SK-N-MC (cell line): ENCODE measurements at regions not wholly inside any gene's neighbourhood (a gene's known extent, or its start where the extent isn't known, plus 50 kb on each side); places are given as distances from the start of the nearest gene placed in this dataset.

ENCODE experiments used
- EZH2 ChIP-seq: fragments of 200-600 bp; sonication (generic); IDR thresholded peaks from one replicate; pipeline ENCODE4 v1.6.1; 2017; ENCODE audit warnings: antibody characterized with exemption
- POLR2AphosphoS5 ChIP-seq: IDR thresholded peaks from 2 replicates; pipeline ENCODE4 v1.6.1; 2012; ENCODE audit warnings: mild to moderate bottlenecking, low read depth, low read length, borderline replicate concordance

GRCh38 chrX:1807301-1807731, 192.5 kb downstream of the ASMT start:
- TF ChIP-seq POLR2AphosphoS5 (no peak), EZH2 (no peak)
